Ovary (tissue), 3 donors: ENCODE measurements at regions not wholly inside any gene's neighbourhood (a gene's known extent, or its start where the extent isn't known, plus 50 kb on each side); places are given as distances from the start of the nearest gene placed in this dataset.
"Not testable (repeated sequence)": the region's sequence is repeated elsewhere in the genome, so short reads cannot be mapped to it uniquely, and the experiment has no call there.

Experiments used
- POLR2A ChIP-seq: fragments of 450-650 bp; IDR thresholded peaks from one replicate; pipeline ENCODE4 v1.6.1; 2017; ENCODE audit warnings: antibody characterized with exemption, mild to moderate bottlenecking, moderate library complexity
- TF ChIP-seq, protein P1 (sequence below), 3 donors: fragments of 450-650 bp in 2 of 3; fragments of 200-600 bp in 1 of 3; IDR thresholded peaks; one replicate each; pipeline versions ENCODE4 v1.5.1 to v1.8.0; 2016 to 2022; ENCODE audit warnings: antibody characterized with exemption in 3 of 3, mild to moderate bottlenecking in 1 of 3
- donor health status: DM: no; HTN: no; CAD: no.

DNA sequence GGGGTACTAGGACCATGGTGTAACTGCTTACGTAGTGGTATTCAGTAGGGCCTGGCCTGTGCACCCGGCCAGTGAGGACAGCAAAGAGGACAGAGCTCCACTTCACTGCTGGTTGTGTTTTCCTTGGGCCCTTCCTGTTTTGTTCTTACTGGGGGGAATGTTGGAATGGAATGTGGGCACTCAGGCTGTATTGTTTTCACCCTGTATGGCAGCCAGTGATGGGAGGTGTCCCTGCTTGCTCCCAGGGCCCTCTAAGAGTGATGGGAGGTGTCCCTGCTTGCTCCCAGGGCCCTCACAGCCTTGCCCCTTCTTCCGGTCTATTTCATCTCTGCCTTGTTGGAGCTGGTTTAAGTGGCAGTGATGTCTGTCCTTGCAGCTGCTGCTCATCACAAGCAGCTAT lies 158.0 kb downstream of the ATP6V0E2 start:
- TF ChIP-seq POLR2A, result not testable (repeated sequence)
- TF ChIP-seq, protein P1, sequence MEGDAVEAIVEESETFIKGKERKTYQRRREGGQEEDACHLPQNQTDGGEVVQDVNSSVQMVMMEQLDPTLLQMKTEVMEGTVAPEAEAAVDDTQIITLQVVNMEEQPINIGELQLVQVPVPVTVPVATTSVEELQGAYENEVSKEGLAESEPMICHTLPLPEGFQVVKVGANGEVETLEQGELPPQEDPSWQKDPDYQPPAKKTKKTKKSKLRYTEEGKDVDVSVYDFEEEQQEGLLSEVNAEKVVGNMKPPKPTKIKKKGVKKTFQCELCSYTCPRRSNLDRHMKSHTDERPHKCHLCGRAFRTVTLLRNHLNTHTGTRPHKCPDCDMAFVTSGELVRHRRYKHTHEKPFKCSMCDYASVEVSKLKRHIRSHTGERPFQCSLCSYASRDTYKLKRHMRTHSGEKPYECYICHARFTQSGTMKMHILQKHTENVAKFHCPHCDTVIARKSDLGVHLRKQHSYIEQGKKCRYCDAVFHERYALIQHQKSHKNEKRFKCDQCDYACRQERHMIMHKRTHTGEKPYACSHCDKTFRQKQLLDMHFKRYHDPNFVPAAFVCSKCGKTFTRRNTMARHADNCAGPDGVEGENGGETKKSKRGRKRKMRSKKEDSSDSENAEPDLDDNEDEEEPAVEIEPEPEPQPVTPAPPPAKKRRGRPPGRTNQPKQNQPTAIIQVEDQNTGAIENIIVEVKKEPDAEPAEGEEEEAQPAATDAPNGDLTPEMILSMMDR (IDR thresholded peaks at IDR 0.05), result not testable (repeated sequence)
